C4-2B (cell line): ENCODE measurements at regions not wholly inside any gene's neighbourhood (a gene's known extent, or its start where the extent isn't known, plus 50 kb on each side); places are given as distances from the start of the nearest gene placed in this dataset.

Source experiments
- ZFX ChIP-seq: fragments of 450-650 bp; IDR thresholded peaks from 2 replicates; pipeline ENCODE4 v1.6.1; 2017
- TF ChIP-seq, protein P1 (sequence below): fragments of 450-650 bp; conservative IDR thresholded peaks from 2 replicates; pipeline ENCODE4 v1.5.1; 2017; ENCODE audit warnings: mild to moderate bottlenecking

DNA sequence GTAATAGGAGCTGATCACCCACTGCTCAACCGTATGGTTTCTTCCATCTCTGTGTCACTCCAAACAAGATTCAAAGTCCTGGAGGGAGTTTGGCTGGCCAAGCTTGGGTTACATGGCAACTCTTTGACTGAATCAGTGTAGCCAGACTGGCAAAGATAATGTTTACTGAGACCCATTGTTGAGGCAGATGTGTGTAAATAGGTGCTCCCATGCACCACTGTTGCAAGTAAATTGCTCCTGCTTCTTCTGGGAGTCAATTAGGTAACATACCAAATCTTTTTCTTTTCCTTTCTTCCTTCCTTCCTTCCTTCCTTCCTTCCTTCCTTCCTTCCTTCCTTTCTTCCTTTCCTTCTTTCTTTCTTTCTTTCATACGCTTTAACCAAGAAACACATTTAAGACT is 86.3 kb upstream of the DHX40 start:
- TF ChIP-seq, protein P1, sequence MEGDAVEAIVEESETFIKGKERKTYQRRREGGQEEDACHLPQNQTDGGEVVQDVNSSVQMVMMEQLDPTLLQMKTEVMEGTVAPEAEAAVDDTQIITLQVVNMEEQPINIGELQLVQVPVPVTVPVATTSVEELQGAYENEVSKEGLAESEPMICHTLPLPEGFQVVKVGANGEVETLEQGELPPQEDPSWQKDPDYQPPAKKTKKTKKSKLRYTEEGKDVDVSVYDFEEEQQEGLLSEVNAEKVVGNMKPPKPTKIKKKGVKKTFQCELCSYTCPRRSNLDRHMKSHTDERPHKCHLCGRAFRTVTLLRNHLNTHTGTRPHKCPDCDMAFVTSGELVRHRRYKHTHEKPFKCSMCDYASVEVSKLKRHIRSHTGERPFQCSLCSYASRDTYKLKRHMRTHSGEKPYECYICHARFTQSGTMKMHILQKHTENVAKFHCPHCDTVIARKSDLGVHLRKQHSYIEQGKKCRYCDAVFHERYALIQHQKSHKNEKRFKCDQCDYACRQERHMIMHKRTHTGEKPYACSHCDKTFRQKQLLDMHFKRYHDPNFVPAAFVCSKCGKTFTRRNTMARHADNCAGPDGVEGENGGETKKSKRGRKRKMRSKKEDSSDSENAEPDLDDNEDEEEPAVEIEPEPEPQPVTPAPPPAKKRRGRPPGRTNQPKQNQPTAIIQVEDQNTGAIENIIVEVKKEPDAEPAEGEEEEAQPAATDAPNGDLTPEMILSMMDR, result no peak
- no peak for TF ChIP-seq ZFX
